ENCODE measurements at regions not wholly inside any gene's neighbourhood (a gene's known extent, or its start where the extent isn't known, plus 50 kb on each side); places are given as distances from the start of the nearest gene placed in this dataset.
"Not testable (repeated sequence)": the region's sequence is repeated elsewhere in the genome, so short reads cannot be mapped to it uniquely, and the experiment has no call there.

DNA sequence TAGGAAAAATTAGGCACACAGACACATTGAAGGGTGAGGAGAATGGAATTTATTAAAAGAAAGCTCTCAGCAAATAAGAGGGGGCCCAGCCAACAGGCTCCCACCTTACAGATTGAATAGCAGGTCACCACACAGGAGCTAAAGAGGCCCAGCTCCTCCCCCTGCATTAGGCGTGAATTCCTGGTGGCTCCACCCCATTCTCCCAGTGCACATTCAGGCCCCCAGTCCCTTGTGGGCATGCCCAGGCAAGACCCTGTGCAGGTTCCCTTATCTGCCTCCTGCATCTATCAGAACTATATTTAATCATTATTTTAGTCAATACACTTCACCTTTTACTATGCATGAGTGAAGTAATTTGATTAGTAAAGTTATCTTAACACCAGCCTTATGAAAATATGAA is 856.3 kb upstream of the NDST4 start:
- H3K4me1 ChIP-seq (ENCODE audit: control insufficient read depth, insufficient read depth, low read length) = no peaks in the 10 kb centered on the region
- DNase-seq (ENCODE audit: low read depth, low spot score) (no peak), ATAC-seq (no peak)
- in situ Hi-C loops (cut with HindIII; ENCODE audit: low pct_unique_long_range_greater_than_20kb, low sequenced_read_pairs) = no loop called here
- H3K36me3 ChIP-seq (ENCODE audit: control insufficient read depth, insufficient read depth, low read length) = no peaks in the 10 kb centered on the region
- BruUV-seq (replicated peaks) = no TSS peak
- H3K27ac ChIP-seq (ENCODE audit: low read length) = no peak overlapping the region
- H3K27me3 ChIP-seq (ENCODE audit: control insufficient read depth, insufficient read depth, low read length) = no peaks in the 10 kb centered on the region
- no peak overlapping the region for H3K4me3 ChIP-seq (ENCODE audit: low read depth in 2 of 2, low read length in 2 of 2)
- CTCF ChIA-PET = no interaction called here
- H3K9me3 ChIP-seq (ENCODE audit: control insufficient read depth, insufficient read depth, low read depth, low read length) = no peaks in the 10 kb centered on the region
- POLR2A ChIA-PET = no interaction called here
- TF ChIP-seq REST (IDR thresholded peaks at IDR 0.05; ENCODE audit: insufficient read depth in 1 of 2, low read depth in 2 of 2, low read length in 1 of 2) (no peak), SIN3A (IDR thresholded peaks at IDR 0.05; ENCODE audit: borderline replicate concordance, insufficient read depth, low read depth, low read length) (no peak), POLR2AphosphoS5 (IDR thresholded peaks at IDR 0.05; ENCODE audit: low read depth, low read length) (no peak), TCF7L2 (IDR thresholded peaks at IDR 0.05; ENCODE audit: low read depth, low read length) (no peak)
- TF ChIP-seq, protein P1, sequence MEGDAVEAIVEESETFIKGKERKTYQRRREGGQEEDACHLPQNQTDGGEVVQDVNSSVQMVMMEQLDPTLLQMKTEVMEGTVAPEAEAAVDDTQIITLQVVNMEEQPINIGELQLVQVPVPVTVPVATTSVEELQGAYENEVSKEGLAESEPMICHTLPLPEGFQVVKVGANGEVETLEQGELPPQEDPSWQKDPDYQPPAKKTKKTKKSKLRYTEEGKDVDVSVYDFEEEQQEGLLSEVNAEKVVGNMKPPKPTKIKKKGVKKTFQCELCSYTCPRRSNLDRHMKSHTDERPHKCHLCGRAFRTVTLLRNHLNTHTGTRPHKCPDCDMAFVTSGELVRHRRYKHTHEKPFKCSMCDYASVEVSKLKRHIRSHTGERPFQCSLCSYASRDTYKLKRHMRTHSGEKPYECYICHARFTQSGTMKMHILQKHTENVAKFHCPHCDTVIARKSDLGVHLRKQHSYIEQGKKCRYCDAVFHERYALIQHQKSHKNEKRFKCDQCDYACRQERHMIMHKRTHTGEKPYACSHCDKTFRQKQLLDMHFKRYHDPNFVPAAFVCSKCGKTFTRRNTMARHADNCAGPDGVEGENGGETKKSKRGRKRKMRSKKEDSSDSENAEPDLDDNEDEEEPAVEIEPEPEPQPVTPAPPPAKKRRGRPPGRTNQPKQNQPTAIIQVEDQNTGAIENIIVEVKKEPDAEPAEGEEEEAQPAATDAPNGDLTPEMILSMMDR (IDR thresholded peaks at IDR 0.05) = no peak
- intact Hi-C loops (cut with micrococcal nuclease; ENCODE audit: unreplicated experiment) = no loop called here

DNA sequence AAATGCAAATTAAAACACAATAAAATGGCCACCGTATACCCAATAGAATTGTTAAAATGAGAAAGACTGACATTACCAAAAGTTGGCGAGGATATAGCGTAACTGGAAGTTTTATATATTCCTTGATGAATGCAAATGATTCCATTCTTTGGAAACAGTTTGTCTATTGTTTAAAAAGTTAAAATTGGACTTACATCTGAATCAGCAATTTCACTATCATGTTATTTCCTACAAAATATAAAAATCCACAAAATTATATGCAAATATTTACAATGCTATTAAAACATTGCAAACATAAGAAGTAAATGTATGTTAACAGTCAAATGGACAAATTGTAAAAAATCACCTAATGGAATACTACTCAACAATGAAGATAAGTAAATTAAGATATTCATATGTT is 852.2 kb upstream of the NDST4 start:
- POLR2A ChIA-PET = no interaction called here
- no peak overlapping the region for H3K27ac ChIP-seq (ENCODE audit: low read length)
- no peaks in the 10 kb centered on the region for H3K9me3 ChIP-seq (ENCODE audit: control insufficient read depth, insufficient read depth, low read depth, low read length)
- H3K4me1 ChIP-seq (ENCODE audit: control insufficient read depth, insufficient read depth, low read length) = no peaks in the 10 kb centered on the region
- DNase-seq (ENCODE audit: low read depth, low spot score) (no peak), ATAC-seq (no peak)
- TF ChIP-seq, protein P1 (IDR thresholded peaks at IDR 0.05) = no peak
- TF ChIP-seq SIN3A (IDR thresholded peaks at IDR 0.05; ENCODE audit: borderline replicate concordance, insufficient read depth, low read depth, low read length) (no peak), REST (IDR thresholded peaks at IDR 0.05; ENCODE audit: insufficient read depth in 1 of 2, low read depth in 2 of 2, low read length in 1 of 2) (no peak), POLR2AphosphoS5 (IDR thresholded peaks at IDR 0.05; ENCODE audit: low read depth, low read length) (no peak), TCF7L2 (IDR thresholded peaks at IDR 0.05; ENCODE audit: low read depth, low read length) (no peak)
- no peak overlapping the region for H3K4me3 ChIP-seq (ENCODE audit: low read depth in 2 of 2, low read length in 2 of 2)
- CTCF ChIA-PET = no interaction called here
- no TSS peak for BruUV-seq (replicated peaks)
- intact Hi-C loops (cut with micrococcal nuclease; ENCODE audit: unreplicated experiment) = no loop called here
- no peaks in the 10 kb centered on the region for H3K36me3 ChIP-seq (ENCODE audit: control insufficient read depth, insufficient read depth, low read length)
- no peaks in the 10 kb centered on the region for H3K27me3 ChIP-seq (ENCODE audit: control insufficient read depth, insufficient read depth, low read length)
- in situ Hi-C loops (cut with HindIII; ENCODE audit: low pct_unique_long_range_greater_than_20kb, low sequenced_read_pairs) = no loop called here

DNA sequence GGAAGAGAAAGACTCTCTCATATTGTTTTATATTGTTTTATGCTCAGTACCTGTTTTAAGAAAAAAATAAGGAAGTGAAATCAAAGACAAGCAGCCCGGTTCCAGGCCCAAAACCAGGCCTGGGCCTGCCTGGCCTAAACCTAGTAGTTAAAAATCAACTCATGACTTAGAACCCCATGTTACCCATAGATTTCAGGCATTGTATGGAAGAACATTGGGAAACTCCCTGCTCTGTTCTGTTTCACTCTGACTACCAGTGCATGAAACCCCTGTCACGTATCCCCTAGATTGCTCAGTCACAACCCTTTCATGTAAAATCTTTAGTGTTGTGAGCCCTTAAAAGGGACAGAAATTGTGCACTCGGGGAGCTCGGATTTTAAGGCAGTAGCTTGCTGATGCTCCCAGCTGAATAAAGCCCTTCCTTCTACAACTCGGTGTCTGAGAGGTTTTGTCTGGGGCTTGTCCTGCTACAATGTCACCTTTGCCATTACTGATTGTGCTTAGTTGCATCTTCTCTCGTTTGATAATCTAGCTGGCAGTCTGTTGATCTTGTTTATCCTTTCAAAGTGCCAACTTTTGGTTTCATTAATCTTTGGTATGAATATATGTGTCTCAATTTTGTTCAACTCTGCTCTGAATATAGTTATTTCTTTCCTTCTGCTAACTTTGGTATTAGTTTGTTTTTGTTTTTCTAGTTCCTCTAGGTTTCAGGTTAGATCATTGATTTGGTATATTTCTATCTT is 842.8 kb upstream of the NDST4 start:
- intact Hi-C loops (cut with micrococcal nuclease; ENCODE audit: unreplicated experiment); in situ Hi-C loops (cut with HindIII; ENCODE audit: low pct_unique_long_range_greater_than_20kb, low sequenced_read_pairs); POLR2A ChIA-PET; H3K4me1 ChIP-seq (ENCODE audit: control insufficient read depth, insufficient read depth, low read length); ATAC-seq; H3K4me3 ChIP-seq (ENCODE audit: low read depth in 2 of 2, low read length in 2 of 2); H3K36me3 ChIP-seq (ENCODE audit: control insufficient read depth, insufficient read depth, low read length); DNase-seq (ENCODE audit: low read depth, low spot score); CTCF ChIA-PET; H3K9me3 ChIP-seq (ENCODE audit: control insufficient read depth, insufficient read depth, low read depth, low read length); BruUV-seq (replicated peaks); H3K27me3 ChIP-seq (ENCODE audit: control insufficient read depth, insufficient read depth, low read length); H3K27ac ChIP-seq (ENCODE audit: low read length): not testable (repeated sequence)
